ENCODE measurements at regions not wholly inside any gene's neighbourhood (a gene's known extent, or its start where the extent isn't known, plus 50 kb on each side); places are given as distances from the start of the nearest gene placed in this dataset.

- H3K27me3 ChIP-seq (replicated peaks in 1 of 7): no peaks in the 10 kb centered on the region
- 84 to 96% (median 92%) methylated on average over 2 of the region's 2 CpGs for WGBS, 5 donors
- intact Hi-C loops (cut with DNase I; ENCODE audit: low total_unique reads): no loop called here
- no peaks in the 10 kb centered on the region for H3K9me3 ChIP-seq
- H3K4me3 ChIP-seq: no peak overlapping the region
- H3K4me1 ChIP-seq: peaks cover 6 to 62% (median 35%) of the 10 kb centered on the region in 6 donors
- H3K27ac ChIP-seq: peak overlapping the region in 4 of 8 donors; percentile 59 to 74 (median 68)
- TF ChIP-seq POLR2A (IDR thresholded peaks at IDR 0.05): no peak
- no peaks in the 10 kb centered on the region for H3K36me3 ChIP-seq
- no peak for DNase-seq
Measured at GRCh38 chr11:10619131-10619680, 50.7 kb upstream of the LYVE1 start.

- intact Hi-C loops (cut with DNase I; ENCODE audit: low total_unique reads): no loop called here
- no peak for DNase-seq
- H3K9me3 ChIP-seq: no peaks in the 10 kb centered on the region
- TF ChIP-seq POLR2A (IDR thresholded peaks at IDR 0.05): no peak
- no peak for TF ChIP-seq POLR2AphosphoS5 (IDR thresholded peaks at IDR 0.05)
- TF ChIP-seq CTCF (IDR thresholded peaks at IDR 0.05 in 8 of 11, conservative IDR thresholded peaks at IDR 0.05 in 3 of 11): no peak
- H3K36me3 ChIP-seq: no peaks in the 10 kb centered on the region
- no peak overlapping the region for H3K4me3 ChIP-seq
- H3K27ac ChIP-seq: peak overlapping the region in 4 of 8 donors; percentile 59 to 74 (median 68)
- H3K4me1 ChIP-seq: peaks cover 0 to 58% (median 27%) of the 10 kb centered on the region in 6 donors
- H3K27me3 ChIP-seq (replicated peaks in 1 of 7): no peaks in the 10 kb centered on the region
- 79 to 90% (median 85%) methylated on average over 3 of the region's 3 CpGs for WGBS, 5 donors
Measured at GRCh38 chr11:10618490-10618889, 50.0 kb upstream of the LYVE1 start.

All from spleen (tissue), 11 donors.